Tibial nerve (tissue), 4 donors: ENCODE measurements at regions not wholly inside any gene's neighbourhood (a gene's known extent, or its start where the extent isn't known, plus 50 kb on each side); places are given as distances from the start of the nearest gene placed in this dataset.

Experiments used
- DNase-seq, 2 donors: peaks; one replicate each; pipeline ENCODE4 v3.0.0-alpha.2; 2019; ENCODE audit warnings: low spot score in 2 of 2
- H3K27ac ChIP-seq, 4 donors: fragments of 200-600 bp; sonication (generic) in 3 of 4; one replicate each; pipeline ENCODE4 v1.5.1; 2017 to 2019; ENCODE audit warnings: mild to moderate bottlenecking in 1 of 4
- H3K27me3 ChIP-seq, 2 donors: fragments of 200-600 bp; sonication (generic) in 1 of 2; one replicate each; pipeline versions ENCODE4 v1.5.1 to v1.6.0; 2017 to 2019
- H3K36me3 ChIP-seq, 3 donors: fragments of 200-600 bp; sonication (generic); one replicate each; pipeline ENCODE4 v1.5.1; 2018 to 2019
- H3K4me1 ChIP-seq, 4 donors: fragments of 200-600 bp; sonication (generic) in 3 of 4; one replicate each; pipeline ENCODE4 v1.5.1; 2017 to 2019
- H3K4me3 ChIP-seq, 4 donors: fragments of 200-600 bp; sonication (generic) in 3 of 4; one replicate each; pipeline ENCODE4 v1.5.1; 2017 to 2019; ENCODE audit warnings: mild to moderate bottlenecking in 1 of 4, moderate library complexity in 1 of 4
- H3K9me3 ChIP-seq, 4 donors: fragments of 200-600 bp; sonication (generic) in 3 of 4; one replicate each; pipeline ENCODE4 v1.5.1; 2017 to 2019
- EP300 ChIP-seq, 2 donors: sonication (generic); formaldehyde crosslinking; IDR thresholded peaks; one replicate each; pipeline ENCODE4 v1.6.1; 2017; ENCODE audit warnings: antibody characterized with exemption in 2 of 2, mild to moderate bottlenecking in 1 of 2
- POLR2A ChIP-seq, 2 donors: fragments of 450-650 bp; IDR thresholded peaks; one replicate each; pipeline ENCODE4 v1.6.1; 2017; ENCODE audit warnings: antibody characterized with exemption in 2 of 2, mild to moderate bottlenecking in 2 of 2, moderate library complexity in 2 of 2
- WGBS, 2 donors: methylation state at CpG; one replicate each; pipeline ENCODE4 v1.1.5; 2018; 5-methylcytosine and 5-hydroxymethylcytosine counted together
- TF ChIP-seq, protein P1 (sequence below), 5 experiments: fragments of 200-600 bp in 3 of 5; fragments of 450-650 bp in 2 of 5; sonication (generic) in 3 of 5; IDR thresholded peaks; one replicate each; pipeline ENCODE4 v1.5.1; 2016 to 2019; ENCODE audit warnings: antibody characterized with exemption in 5 of 5, mild to moderate bottlenecking in 3 of 5, moderate library complexity in 2 of 5

DNA sequence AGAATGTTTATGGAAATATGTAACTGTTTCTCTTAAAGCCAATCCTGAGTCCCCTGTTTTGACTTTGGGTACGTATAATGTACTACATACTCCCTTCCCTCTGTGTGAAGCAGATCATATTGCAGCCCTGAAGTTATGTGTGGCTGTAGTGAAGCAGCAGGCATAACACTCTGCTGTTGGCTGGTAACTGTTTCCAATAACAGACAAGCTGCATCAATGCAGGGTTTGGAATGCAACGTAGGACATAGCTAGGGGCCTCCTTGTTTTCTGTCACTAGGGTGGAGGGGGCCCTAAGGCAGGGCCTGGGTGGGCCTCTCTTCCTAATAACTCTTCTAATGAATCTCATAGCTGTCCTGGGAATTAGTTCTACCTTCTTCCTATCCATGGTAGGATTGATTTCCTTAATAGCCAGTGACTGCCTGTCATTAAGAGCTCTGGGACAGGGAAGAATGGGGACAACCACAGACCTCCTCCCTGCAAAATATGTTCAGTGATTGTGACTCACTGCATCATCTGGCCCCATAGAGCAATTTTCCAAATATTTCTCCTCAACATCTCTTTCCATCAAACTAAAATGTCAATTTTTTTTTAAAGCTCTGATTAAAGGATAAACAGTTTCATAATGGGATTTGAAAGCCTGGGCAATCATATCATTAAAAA is 129.6 kb upstream of the HMHB1 start:
- Histone ChIP-seq H3K9me3 (no peaks in the 10 kb centered on the region), H3K27me3 (no peaks in the 10 kb centered on the region), H3K27ac (no peak overlapping the region), H3K4me1 (no peaks in the 10 kb centered on the region), H3K36me3 (no peaks in the 10 kb centered on the region), H3K4me3 (no peak overlapping the region)
- WGBS, 2 donors = 53 to 60% methylated on average over 2 of the region's 2 CpGs
- DNase-seq = no peak
- TF ChIP-seq POLR2A (IDR thresholded peaks at IDR 0.05) (no peak), EP300 (IDR thresholded peaks at IDR 0.05) (no peak)
- TF ChIP-seq, protein P1, sequence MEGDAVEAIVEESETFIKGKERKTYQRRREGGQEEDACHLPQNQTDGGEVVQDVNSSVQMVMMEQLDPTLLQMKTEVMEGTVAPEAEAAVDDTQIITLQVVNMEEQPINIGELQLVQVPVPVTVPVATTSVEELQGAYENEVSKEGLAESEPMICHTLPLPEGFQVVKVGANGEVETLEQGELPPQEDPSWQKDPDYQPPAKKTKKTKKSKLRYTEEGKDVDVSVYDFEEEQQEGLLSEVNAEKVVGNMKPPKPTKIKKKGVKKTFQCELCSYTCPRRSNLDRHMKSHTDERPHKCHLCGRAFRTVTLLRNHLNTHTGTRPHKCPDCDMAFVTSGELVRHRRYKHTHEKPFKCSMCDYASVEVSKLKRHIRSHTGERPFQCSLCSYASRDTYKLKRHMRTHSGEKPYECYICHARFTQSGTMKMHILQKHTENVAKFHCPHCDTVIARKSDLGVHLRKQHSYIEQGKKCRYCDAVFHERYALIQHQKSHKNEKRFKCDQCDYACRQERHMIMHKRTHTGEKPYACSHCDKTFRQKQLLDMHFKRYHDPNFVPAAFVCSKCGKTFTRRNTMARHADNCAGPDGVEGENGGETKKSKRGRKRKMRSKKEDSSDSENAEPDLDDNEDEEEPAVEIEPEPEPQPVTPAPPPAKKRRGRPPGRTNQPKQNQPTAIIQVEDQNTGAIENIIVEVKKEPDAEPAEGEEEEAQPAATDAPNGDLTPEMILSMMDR (IDR thresholded peaks at IDR 0.05) = no peak

DNA sequence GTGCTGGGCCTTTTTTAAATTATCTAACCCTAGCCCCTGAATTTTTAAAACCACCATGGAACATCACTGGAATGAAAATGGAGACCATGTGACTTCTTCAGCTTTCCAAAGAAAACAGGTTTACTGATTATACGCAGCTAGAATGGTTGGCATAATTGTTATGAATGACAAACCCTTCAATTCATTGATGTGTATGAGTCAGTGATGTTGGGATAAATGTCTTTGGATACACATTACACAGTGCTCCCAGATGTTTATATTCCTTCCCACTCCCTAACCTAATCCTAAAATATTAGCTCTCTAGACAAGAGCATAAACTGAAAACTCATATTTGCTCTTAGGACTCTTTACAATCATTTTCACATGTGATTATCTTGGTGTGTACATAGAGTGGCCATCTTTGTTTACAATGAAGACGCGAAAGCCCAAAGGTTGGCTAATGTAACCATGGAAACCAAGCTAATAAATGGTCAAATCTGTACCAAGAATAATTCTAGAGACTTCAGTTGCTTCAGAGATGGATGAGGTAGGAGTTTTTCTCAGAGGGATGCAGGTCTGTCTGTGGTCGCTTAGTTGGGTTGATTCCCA is 131.2 kb upstream of the HMHB1 start:
- TF ChIP-seq POLR2A (IDR thresholded peaks at IDR 0.05) = no peak
- TF ChIP-seq EP300 (IDR thresholded peaks at IDR 0.05) = no peak
- TF ChIP-seq, protein P1 (IDR thresholded peaks at IDR 0.05) = no peak
- Histone ChIP-seq H3K27ac (no peak overlapping the region), H3K9me3 (no peaks in the 10 kb centered on the region), H3K4me1 (no peaks in the 10 kb centered on the region), H3K27me3 (no peaks in the 10 kb centered on the region), H3K36me3 (no peaks in the 10 kb centered on the region), H3K4me3 (no peak overlapping the region)
- no peak for DNase-seq
- WGBS, 2 donors = 78 to 80% methylated on average over 4 of the region's 4 CpGs

DNA sequence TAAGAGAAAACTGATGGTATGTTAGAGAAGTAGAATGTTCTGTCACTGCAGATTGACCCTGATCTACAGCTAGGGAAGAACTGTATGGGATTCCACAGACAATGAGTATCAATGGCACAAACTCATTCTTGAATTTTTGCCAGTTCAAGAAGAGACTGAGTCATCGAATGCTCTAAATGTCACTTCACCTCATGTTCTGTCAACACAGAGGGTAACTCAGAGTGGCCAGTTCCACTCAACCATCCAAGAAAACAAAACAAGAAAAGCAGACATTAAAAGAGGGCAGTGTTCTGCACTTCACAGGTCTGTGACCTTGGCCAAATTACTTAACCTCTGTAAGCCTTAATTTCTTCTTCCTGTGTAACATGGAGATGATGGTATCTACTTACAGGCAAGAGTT is 132.2 kb upstream of the HMHB1 start:
- Histone ChIP-seq H3K4me3 (no peak overlapping the region), H3K9me3 (no peaks in the 10 kb centered on the region), H3K4me1 (no peaks in the 10 kb centered on the region), H3K36me3 (no peaks in the 10 kb centered on the region), H3K27ac (no peak overlapping the region), H3K27me3 (no peaks in the 10 kb centered on the region)
- TF ChIP-seq POLR2A (IDR thresholded peaks at IDR 0.05) = no peak
- no peak for TF ChIP-seq EP300 (IDR thresholded peaks at IDR 0.05)
- TF ChIP-seq, protein P1 (IDR thresholded peaks at IDR 0.05) = no peak
- 35 to 53% methylated on average over 1 of the region's 1 CpG for WGBS, 2 donors
- no peak for DNase-seq

DNA sequence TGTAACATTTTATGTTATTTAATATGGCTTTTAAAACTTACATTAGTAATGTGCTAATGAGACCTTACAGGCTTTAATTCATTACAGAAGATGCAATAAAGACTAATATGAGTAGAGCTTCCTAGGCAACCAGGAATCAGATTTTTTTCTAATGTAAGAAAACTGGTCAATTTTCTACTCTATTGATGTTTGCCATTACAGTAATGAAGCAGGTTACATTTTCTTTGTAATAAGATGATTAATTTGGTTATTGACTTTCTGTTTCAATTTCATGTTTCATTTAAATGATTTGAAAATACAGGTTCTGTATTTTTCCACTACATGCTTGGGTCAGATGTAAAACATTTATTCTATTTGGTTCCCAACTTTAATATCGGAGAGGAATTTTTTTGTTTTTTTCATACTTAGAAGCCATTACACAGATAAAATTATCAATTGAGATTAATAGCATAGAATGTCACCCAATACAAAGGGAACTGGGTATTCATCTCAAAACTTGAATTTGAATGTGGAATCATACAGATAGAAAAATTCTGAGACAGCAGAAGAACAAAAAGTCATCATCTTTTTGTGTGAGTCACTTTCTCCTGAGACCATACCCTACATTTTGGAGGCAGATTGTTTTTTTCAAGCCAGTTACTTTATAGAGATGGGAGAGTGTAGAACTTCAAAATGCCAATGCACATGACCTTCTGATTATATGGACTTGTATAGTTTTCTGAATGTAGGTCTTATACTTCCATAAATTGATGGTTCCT is 133.6 kb upstream of the HMHB1 start:
- no peak overlapping the region for H3K4me3 ChIP-seq
- 88 to 97% methylated on average over 1 of the region's 1 CpG for WGBS, 2 donors
- TF ChIP-seq POLR2A (IDR thresholded peaks at IDR 0.05) (no peak), EP300 (IDR thresholded peaks at IDR 0.05) (no peak)
- TF ChIP-seq, protein P1 (IDR thresholded peaks at IDR 0.05) = no peak

DNA sequence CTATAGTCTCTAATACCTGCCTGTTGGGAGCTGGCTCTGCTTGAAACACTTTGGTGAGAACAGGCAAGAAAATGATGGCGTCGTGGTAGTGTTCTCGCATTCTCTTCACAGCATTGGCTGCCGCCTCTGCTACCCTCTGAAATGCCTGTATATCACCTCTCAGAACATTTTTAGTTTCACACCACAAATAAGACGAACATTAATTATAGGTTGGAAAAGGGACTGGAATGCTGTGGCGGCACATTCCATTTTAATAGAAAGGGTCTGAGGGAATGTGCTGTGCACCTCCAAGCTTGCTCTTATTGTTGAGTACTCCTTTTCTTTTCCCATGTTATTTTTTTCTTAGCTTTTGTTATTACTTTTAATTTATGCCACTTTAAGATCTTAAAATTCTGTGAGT is 134.6 kb upstream of the HMHB1 start:
- no peak for DNase-seq
- H3K4me3 ChIP-seq = no peak overlapping the region
- H3K27me3 ChIP-seq = no peaks in the 10 kb centered on the region
- H3K9me3 ChIP-seq = no peaks in the 10 kb centered on the region
- H3K27ac ChIP-seq = no peak overlapping the region
- no peaks in the 10 kb centered on the region for H3K36me3 ChIP-seq
- TF ChIP-seq POLR2A (IDR thresholded peaks at IDR 0.05) = no peak
- TF ChIP-seq, protein P1 (IDR thresholded peaks at IDR 0.05) = no peak
- no peak for TF ChIP-seq EP300 (IDR thresholded peaks at IDR 0.05)
- H3K4me1 ChIP-seq = no peaks in the 10 kb centered on the region
- 93 to 97% methylated on average over 6 of the region's 6 CpGs for WGBS, 2 donors

More for the DNA sequence above, 133.6 kb upstream of the HMHB1 start:
- no peaks in the 10 kb centered on the region for H3K9me3 ChIP-seq
- no peak for DNase-seq
- no peaks in the 10 kb centered on the region for H3K27me3 ChIP-seq
- no peaks in the 10 kb centered on the region for H3K36me3 ChIP-seq
- H3K4me1 ChIP-seq = no peaks in the 10 kb centered on the region
- H3K27ac ChIP-seq = no peak overlapping the region
